Neural cell (in vitro differentiated cells): ENCODE measurements at regions not wholly inside any gene's neighbourhood (a gene's known extent, or its start where the extent isn't known, plus 50 kb on each side); places are given as distances from the start of the nearest gene placed in this dataset.

ENCODE experiments used
- EP300 ChIP-seq: fragments of 450-650 bp; conservative IDR thresholded peaks from 2 replicates; pipeline ENCODE4 v1.6.1; 2014; ENCODE audit warnings: antibody characterized with exemption, mild to moderate bottlenecking, moderate library complexity; ENCODE audit not compliant: poor library complexity, severe bottlenecking
- EZH2 ChIP-seq: fragments of 200-600, 300-800 bp; shearing (Covaris generic), sonication (generic); IDR thresholded peaks from 2 replicates; pipeline ENCODE4 v1.6.1; 2014; ENCODE audit warnings: antibody characterized with exemption, low read length, borderline replicate concordance, mild to moderate bottlenecking; ENCODE audit not compliant: insufficient read depth, poor library complexity, severe bottlenecking
- POLR2AphosphoS5 ChIP-seq: IDR thresholded peaks from 2 replicates; pipeline ENCODE4 v1.6.1; 2012
- RAD21 ChIP-seq: fragments of 450-650 bp; conservative IDR thresholded peaks from 2 replicates; pipeline ENCODE4 v1.6.1; 2014; ENCODE audit warnings: antibody characterized with exemption, mild to moderate bottlenecking, moderate library complexity
- TAF1 ChIP-seq: IDR thresholded peaks from 2 replicates; pipeline ENCODE4 v1.6.1; 2012; ENCODE audit warnings: low read depth
- TF ChIP-seq, protein P1 (sequence below): fragments of 450-650 bp; IDR thresholded peaks from 2 replicates; pipeline ENCODE4 v1.5.1; 2014; ENCODE audit warnings: antibody characterized with exemption, mild to moderate bottlenecking, moderate library complexity; ENCODE audit not compliant: poor library complexity, severe bottlenecking

DNA sequence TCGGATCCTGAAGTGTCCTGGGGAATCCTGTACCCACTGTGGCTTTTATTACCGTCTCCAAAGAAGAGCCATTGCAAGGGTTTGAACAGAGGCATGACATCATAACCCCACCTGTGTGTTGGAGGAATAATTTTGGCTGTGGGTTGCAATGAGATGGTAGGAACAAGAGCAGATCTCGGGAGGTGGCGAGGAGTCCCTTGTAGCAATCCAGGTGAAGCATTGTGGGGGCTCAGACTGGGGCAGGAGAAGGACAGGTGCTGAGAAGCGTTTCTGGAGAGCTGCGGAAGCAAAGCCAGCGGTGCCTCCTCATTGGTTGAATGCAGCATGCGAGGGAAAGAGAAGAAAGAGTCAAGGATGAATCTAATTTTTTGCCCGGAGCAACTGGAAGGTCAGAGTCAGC, 382.4 kb downstream of the EFNB2 start:
- TF ChIP-seq, protein P1, sequence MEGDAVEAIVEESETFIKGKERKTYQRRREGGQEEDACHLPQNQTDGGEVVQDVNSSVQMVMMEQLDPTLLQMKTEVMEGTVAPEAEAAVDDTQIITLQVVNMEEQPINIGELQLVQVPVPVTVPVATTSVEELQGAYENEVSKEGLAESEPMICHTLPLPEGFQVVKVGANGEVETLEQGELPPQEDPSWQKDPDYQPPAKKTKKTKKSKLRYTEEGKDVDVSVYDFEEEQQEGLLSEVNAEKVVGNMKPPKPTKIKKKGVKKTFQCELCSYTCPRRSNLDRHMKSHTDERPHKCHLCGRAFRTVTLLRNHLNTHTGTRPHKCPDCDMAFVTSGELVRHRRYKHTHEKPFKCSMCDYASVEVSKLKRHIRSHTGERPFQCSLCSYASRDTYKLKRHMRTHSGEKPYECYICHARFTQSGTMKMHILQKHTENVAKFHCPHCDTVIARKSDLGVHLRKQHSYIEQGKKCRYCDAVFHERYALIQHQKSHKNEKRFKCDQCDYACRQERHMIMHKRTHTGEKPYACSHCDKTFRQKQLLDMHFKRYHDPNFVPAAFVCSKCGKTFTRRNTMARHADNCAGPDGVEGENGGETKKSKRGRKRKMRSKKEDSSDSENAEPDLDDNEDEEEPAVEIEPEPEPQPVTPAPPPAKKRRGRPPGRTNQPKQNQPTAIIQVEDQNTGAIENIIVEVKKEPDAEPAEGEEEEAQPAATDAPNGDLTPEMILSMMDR = no peak
- TF ChIP-seq EZH2 (no peak), POLR2AphosphoS5 (no peak), RAD21 (no peak), EP300 (no peak), TAF1 (no peak)
